ENCODE measurements at regions not wholly inside any gene's neighbourhood (a gene's known extent, or its start where the extent isn't known, plus 50 kb on each side); places are given as distances from the start of the nearest gene placed in this dataset.

- TF ChIP-seq PATZ1 (CRISPR knock-in tag; IDR thresholded peaks at IDR 0.05; ENCODE audit: borderline replicate concordance) (no peak), CSDC2 (CRISPR knock-in tag; IDR thresholded peaks at IDR 0.05) (no peak), TOX (CRISPR knock-in tag; IDR thresholded peaks at IDR 0.05; ENCODE audit: borderline replicate concordance) (no peak), ARNTL (CRISPR knock-in tag; IDR thresholded peaks at IDR 0.05; ENCODE audit: borderline replicate concordance, low read depth) (no peak), CSRNP3 (CRISPR knock-in tag; IDR thresholded peaks at IDR 0.05) (no peak), TCF4 (CRISPR knock-in tag; IDR thresholded peaks at IDR 0.05; ENCODE audit: borderline replicate concordance) (no peak), PPARA (CRISPR knock-in tag; IDR thresholded peaks at IDR 0.05; ENCODE audit: borderline replicate concordance) (no peak), ISL1 (CRISPR knock-in tag; IDR thresholded peaks at IDR 0.05) (no peak), POU6F1 (CRISPR knock-in tag; IDR thresholded peaks at IDR 0.05; ENCODE audit: borderline replicate concordance, low read depth) (no peak), ZNF8 (CRISPR knock-in tag; IDR thresholded peaks at IDR 0.05) (no peak), ZFP3 (CRISPR knock-in tag; IDR thresholded peaks at IDR 0.05) (no peak), ESRRG (CRISPR knock-in tag; IDR thresholded peaks at IDR 0.05) (no peak), RARB (CRISPR knock-in tag; IDR thresholded peaks at IDR 0.05) (no peak), OSR1 (CRISPR knock-in tag; IDR thresholded peaks at IDR 0.05) (no peak), TSHZ2 (CRISPR knock-in tag; IDR thresholded peaks at IDR 0.05) (no peak)
- no peak for ATAC-seq
Observed at GRCh38 chr2:16308816-16309215, 356.8 kb downstream of the CYRIA start.

GRCh38 chr2:16304876-16305590 lies 360.6 kb downstream of the CYRIA start:
- TF ChIP-seq ISL1 (CRISPR knock-in tag; IDR thresholded peaks at IDR 0.05) (no peak), ARNTL (CRISPR knock-in tag; IDR thresholded peaks at IDR 0.05; ENCODE audit: borderline replicate concordance, low read depth) (no peak), RARB (CRISPR knock-in tag; IDR thresholded peaks at IDR 0.05) (no peak), CREB5 (CRISPR knock-in tag; IDR thresholded peaks at IDR 0.05; ENCODE audit: low read depth) (no peak), ZNF565 (CRISPR knock-in tag; conservative IDR thresholded peaks at IDR 0.05; ENCODE audit: low read depth) (no peak), OSR1 (CRISPR knock-in tag; IDR thresholded peaks at IDR 0.05) (no peak), SNAI2 (CRISPR knock-in tag; IDR thresholded peaks at IDR 0.05) (no peak), PATZ1 (CRISPR knock-in tag; IDR thresholded peaks at IDR 0.05; ENCODE audit: borderline replicate concordance) (no peak), TCF4 (CRISPR knock-in tag; IDR thresholded peaks at IDR 0.05; ENCODE audit: borderline replicate concordance) (no peak), TSHZ2 (CRISPR knock-in tag; IDR thresholded peaks at IDR 0.05) (no peak), PPARA (CRISPR knock-in tag; IDR thresholded peaks at IDR 0.05; ENCODE audit: borderline replicate concordance) (no peak)
- ATAC-seq: no peak
